ENCODE measurements at regions not wholly inside any gene's neighbourhood (a gene's known extent, or its start where the extent isn't known, plus 50 kb on each side); places are given as distances from the start of the nearest gene placed in this dataset.
A peak's percentile ranks its signal among the peaks of the same experiment; 100 is the strongest.
"Not testable (repeated sequence)": the region's sequence is repeated elsewhere in the genome, so short reads cannot be mapped to it uniquely, and the experiment has no call there.

GRCh38 chr11:69905611-69906452 lies 86.6 kb upstream of the FGF3 start:
- no peak for DNase-seq

- no peak for DNase-seq
Measured at GRCh38 chr11:69906453-69906907, 87.3 kb upstream of the FGF3 start.

- DNase-seq: no peak
Measured at GRCh38 chr11:69907611-69908010, 88.4 kb upstream of the FGF3 start.

GRCh38 chr11:69908511-69909220 lies 89.5 kb upstream of the FGF3 start:
- no peak for DNase-seq

- peak; percentile 27 for DNase-seq
Measured at GRCh38 chr11:69909561-69910518, 90.6 kb upstream of the FGF3 start.

- no peak for DNase-seq
Measured at GRCh38 chr11:69910519-69911309, 91.5 kb upstream of the FGF3 start.

- no peak for DNase-seq
Measured at GRCh38 chr11:69911310-69912160, 92.3 kb upstream of the FGF3 start.

GRCh38 chr11:69912161-69912910 lies 93.1 kb upstream of the FGF3 start:
- no peak for DNase-seq

- DNase-seq: peak; percentile 7
Measured at GRCh38 chr11:69912911-69913451, 93.8 kb upstream of the FGF3 start.

- DNase-seq: no peak
Measured at GRCh38 chr11:69913591-69914285, 94.5 kb upstream of the FGF3 start.

GRCh38 chr11:69914286-69915150 lies 95.3 kb upstream of the FGF3 start:
- DNase-seq: no peak

GRCh38 chr11:69915151-69915500 lies 95.9 kb upstream of the FGF3 start:
- DNase-seq: no peak

GRCh38 chr11:69915501-69916250 lies 96.5 kb upstream of the FGF3 start:
- DNase-seq: peak; percentile 56

GRCh38 chr11:69916251-69916649 lies 97.0 kb upstream of the FGF3 start:
- DNase-seq: not testable (repeated sequence)

GRCh38 chr11:69916806-69917387 lies 97.7 kb upstream of the FGF3 start:
- DNase-seq: no peak

GRCh38 chr11:69917529-69917928 lies 98.3 kb upstream of the FGF3 start:
- no peak for DNase-seq

GRCh38 chr11:69918231-69918937 lies 99.2 kb upstream of the FGF3 start:
- DNase-seq: no peak
